ENCODE measurements at regions not wholly inside any gene's neighbourhood (a gene's known extent, or its start where the extent isn't known, plus 50 kb on each side); places are given as distances from the start of the nearest gene placed in this dataset.

GRCh38 chr6:112002307-112002706, 51.6 kb upstream of the CCN6 start:
- H3K27me3 ChIP-seq (ENCODE audit: insufficient read depth in 3 of 3, low read length in 2 of 3), result no peaks in the 10 kb centered on the region
- TF ChIP-seq CTCF (IDR thresholded peaks at IDR 0.05), result no peak
- H3K9me3 ChIP-seq, result no peaks in the 10 kb centered on the region
- DNase-seq, result no peak
- H3K27ac ChIP-seq, result no peak overlapping the region
- no peak for ATAC-seq
- H3K4me3 ChIP-seq, result no peak overlapping the region
- intact Hi-C loops (cut with DNase I), result no loop called here
- H3K4me1 ChIP-seq, result no peaks in the 10 kb centered on the region
- H3K36me3 ChIP-seq (ENCODE audit: insufficient read depth in 1 of 2, low read depth in 1 of 2), result no peaks in the 10 kb centered on the region
- WGBS, 3 donors, result 96 to 100% (median 100%) methylated on average over 1 of the region's 1 CpG
